GM18868 (cell line): ENCODE measurements at regions not wholly inside any gene's neighbourhood (a gene's known extent, or its start where the extent isn't known, plus 50 kb on each side); places are given as distances from the start of the nearest gene placed in this dataset.

Experiments
- ATAC-seq: cut with Tn5 transposase; IDR thresholded peaks from one replicate; pipeline ENCODE4 v1.9.1; 2021; ENCODE audit warnings: mild to moderate bottlenecking, moderate library complexity; ENCODE audit not compliant: unreplicated experiment

DNA sequence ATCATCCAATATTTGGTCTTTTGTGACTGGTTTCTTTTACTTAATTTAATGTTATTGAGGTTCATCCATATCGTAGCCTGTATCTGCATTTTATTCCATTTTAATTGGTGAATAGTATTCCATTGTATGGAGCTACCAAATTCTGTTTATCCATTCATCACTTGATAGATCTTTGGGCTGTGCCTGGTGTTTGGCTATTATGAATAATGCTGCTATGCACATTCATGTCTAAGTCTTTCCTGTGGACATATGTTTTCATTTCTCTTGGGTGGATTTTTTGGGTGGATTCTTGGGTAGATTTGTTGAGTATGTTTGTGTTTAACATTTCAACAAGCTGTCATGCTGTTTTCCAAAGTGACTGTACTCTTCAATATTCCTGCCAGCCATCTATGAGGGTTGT, 52.5 kb upstream of the NEDD4L start:
- ATAC-seq, result no peak

DNA sequence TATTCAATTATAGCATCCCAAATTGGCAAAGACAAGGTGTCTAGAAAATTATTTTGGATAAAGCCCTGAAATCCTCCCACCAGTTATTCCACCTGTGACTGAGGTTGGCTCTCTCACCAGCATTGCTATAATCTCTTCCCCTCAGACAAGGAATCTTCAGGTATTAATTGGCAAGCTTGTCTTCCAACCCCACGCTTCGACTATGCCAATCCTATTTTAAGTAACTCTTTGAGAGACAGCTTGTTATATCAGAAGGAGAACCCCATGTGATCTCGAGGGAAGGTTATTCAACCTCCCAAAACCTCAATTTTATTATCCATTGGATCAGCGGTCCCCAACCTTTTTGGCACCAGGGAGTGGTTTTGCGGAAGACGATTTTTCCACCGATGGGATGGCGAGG, 54.5 kb upstream of the NEDD4L start:
- ATAC-seq, result no peak

DNA sequence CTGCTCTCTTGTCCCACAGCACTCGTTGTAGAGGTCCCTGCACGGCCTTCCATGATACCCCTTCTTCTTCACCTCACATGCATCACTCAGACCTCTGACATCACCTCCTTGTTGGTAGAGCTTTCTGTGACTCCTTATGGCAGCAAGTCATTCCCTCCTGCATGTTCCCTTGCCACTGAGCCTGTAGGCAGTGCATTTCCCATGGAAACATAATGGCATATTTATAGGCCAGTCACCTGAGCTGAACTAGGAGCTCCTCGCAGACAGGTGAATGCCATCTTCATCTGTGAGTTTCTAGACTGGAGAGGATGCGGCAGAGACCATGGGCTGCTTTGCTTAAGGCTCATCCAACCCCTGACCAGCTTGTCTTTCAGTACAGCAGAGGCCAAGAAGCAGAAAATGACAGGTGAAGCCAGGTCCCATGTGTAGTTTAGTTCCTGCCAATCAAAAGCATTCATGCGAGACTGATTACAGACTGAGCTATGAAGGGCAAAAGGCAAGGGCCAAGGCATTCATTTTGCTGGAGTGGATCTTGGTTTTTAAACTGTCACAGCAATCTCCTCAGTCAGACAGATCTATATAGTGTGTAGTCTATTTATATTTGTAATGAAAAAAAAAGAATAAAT, 59.4 kb upstream of the NEDD4L start:
- no peak for ATAC-seq

DNA sequence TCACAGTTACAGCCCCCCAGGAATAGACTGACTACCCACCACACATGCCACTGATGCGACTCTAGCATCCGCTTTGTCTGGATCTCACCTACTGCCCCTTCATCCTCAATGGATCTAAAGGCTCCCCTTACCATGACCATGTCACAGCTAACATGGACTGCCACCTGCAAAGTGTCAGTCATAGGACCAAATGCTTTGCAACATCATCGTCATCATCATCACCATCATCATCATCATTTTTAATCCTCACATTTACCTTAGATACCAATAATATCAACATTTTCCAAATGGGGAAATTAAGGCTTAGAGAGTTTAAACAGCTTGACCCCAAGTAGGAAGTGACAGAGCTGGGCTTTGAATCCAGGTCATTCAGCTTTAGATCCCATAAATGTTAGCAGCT, 60.1 kb upstream of the NEDD4L start:
- no peak for ATAC-seq

DNA sequence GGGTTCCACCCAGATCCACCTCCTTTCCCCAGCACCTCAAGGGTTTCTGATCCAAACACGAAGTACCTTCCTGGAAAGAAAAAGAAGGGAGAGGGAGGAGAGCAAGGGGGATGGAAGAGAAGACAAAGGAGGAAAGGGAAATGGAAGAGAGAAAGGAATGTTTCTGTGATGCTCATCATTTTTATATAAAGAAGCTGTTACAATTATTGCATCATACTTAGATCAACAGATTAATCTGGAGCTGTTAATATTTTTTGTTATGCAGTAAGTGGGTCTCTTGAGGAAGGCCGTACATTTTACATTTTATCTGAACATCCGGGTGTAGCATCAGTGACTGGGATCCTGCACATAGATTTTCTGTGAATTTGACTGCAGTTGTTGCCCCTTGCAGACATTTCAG, 60.6 kb upstream of the NEDD4L start:
- no peak for ATAC-seq

DNA sequence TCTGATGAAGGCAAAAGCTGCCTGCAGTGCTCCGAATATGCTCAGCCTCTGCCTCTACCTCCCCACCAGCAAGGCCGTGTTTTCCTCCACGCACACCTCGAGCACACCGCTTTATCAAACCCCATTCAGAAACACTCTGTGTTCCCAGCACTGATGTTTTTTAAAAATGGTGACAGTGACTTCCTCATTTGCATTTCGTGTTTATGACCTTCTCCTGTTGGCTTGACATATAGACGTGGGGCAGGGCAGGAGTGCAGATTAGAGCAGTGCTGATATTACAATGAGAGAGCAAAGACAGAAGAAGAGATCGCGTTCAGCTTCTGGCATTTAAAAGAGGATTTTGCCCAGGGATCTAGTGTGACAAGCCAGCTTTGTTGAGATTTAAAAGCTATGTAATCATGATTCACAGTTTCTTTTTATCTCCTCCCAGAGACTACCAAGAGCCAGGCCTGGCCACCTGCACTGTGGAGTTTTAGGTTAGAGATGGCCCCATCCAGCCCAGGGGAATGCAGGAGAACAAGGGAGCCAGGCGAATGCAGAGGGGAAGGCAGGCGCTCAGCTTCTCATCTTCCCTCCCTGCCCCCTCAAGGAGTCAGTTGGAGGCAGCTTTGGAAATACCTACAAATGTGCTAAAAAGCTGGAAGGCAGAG, 61.5 kb upstream of the NEDD4L start:
- ATAC-seq, result no peak

DNA sequence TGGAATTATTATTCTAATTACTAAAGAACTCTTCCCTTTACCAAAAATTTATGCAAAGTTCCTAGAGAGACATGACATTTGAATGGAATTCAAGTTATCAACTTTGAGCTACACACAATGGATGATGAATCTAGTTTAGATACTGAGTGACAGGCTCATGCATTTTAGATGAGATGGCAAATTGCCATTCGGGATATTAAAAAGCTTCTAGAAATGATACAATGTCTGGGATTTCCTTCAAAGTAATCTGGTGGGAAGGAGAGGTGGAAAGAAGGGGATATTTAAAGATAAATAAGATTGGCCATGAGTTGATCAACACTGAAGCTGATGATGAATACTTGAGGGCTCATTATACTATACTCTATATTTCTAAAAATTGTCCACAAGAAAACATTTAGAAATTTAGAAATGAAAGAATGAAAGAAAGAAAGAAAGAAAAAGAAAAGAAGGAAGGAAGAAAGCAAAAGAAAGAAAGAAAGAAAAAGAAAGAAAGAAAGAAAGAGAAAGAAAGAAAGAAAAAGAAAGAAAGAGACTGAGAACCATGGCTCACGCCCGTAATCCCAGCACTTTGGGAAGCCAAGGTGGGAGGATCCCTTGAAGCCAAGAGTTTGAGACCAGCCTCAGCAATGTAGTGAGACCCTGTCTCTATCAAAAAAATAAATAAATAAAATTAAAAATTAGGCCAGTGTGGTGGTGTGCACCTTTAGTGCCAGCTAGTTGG, 62.6 kb upstream of the NEDD4L start:
- no peak for ATAC-seq

DNA sequence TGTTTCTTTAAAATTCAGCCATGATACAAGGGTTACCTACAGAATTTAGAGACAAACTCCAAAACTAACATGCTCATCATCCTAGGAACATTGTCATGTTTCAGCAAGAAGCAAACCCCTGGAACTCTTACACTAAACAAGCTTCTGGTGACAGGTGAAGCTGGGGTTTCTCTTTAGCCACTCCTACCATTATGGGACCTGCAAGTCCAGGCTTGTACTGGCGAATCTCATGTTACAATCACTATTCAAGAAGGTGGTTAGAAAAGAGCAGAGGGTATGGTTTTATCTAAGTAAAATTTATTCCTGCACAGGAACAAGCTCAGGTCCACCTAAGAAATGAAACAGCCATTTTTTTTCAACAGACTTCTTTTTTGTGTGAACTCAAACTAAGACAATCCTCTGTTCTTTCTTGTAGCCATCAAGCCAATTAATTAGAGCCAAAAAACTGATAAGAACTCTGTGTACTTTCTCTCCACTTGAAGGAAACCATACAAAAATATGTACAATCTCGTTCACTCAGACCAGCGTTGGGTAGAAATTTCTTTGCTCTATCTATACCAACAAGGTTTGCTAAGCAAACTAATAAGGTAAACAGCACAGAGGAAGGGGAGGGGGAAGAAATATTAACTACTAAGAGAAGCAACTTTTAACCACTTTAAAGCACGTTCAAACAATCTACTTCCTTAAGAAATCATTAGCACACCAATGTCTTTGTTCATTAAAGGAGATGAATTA, 63.3 kb upstream of the NEDD4L start:
- ATAC-seq, result no peak

DNA sequence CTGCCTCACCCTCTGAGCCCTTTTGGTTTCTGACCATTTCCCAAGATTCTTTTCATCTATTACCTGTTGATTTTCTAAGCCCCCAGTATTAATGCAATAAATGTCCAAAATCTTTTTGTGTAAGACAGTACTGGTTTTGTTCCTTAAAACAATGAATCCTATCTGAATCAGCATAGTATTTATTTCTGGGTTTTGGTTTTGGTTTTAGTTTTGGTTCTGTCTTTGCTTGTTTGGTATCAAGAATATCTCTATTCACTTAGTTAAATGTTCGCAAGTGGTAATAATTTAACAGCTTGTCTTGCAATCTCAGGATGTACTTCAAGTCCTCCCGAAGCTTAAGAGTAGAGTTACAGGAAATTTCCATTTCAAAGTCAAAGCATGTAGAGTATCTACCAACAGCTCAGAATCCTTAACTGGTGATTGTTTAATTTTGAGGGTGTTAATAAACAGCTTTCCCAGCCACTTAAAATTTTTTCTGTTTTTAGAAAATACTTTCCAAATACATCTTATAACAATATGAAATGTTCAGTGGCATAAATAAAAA, 67.7 kb upstream of the NEDD4L start:
- ATAC-seq, result peak; percentile 57

DNA sequence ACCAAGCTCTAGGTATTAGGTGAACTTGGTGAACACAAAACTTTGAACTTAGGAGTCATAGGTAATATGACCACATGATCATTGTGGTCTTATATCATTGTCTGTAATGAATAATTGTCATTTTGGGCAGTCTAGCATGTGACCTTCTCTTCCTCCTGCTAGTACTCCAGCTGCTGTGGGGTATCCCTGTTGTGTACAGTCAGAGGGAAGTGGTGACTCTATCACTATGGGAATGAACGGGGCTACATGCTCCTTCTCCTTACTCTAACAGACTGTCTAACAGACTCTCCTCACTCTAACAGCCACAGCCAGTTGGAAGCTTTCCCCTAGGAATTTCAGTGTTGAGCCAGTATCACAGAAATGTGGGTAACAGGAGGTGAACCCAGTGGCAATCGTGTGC, 68.2 kb upstream of the NEDD4L start:
- peak; percentile 28 for ATAC-seq

DNA sequence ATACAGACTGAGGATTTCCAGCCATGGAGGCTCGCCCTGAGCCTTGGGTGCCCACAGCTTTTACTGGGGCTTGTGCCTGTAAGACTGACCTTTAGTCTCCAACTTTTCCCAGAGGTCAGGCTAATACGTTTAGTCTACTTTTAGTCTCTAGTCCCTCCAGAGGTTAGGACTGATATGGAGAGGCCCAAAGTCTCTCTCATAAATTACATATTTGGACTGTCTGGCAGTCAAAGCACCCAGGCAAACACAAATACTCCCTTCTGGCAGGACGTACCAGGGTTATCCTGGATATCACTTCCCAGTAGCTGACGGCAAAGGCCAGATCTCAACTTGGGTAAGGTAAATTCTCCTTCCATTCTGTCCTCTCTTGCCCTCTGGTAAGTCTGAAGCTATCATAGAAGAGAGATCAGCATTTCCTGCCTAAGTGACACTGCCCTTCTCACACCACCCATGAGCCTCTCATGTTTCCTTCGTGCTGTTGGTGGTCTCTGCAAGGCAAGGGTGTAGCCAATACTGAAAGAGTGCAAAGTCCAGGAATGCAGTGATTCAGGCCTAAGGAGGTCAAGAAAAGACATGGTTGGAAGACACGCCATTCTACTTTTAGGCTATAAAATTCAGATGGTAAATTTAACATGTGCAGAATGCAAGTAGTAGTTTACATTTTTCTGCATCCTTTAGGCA, 69.3 kb upstream of the NEDD4L start:
- no peak for ATAC-seq

DNA sequence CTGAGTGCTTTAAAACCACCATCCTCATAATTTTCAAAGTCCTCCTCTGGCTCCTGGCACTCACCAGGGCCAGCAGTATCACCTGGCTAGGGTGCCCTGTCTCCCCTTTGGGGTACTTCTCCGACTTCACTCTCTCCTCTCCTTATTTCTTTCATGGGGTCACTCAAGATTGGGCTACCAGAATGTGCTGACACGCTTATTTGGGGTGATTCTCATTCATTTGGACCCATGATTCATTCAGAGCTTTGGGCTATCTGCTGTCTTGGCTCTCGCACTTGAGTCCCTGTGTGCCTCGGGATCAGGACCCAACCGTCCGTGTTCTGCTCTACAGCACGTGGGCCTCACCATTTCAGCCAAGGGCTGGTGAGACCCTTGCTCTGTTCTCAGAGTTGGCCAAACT, 70.1 kb upstream of the NEDD4L start:
- ATAC-seq, result no peak

DNA sequence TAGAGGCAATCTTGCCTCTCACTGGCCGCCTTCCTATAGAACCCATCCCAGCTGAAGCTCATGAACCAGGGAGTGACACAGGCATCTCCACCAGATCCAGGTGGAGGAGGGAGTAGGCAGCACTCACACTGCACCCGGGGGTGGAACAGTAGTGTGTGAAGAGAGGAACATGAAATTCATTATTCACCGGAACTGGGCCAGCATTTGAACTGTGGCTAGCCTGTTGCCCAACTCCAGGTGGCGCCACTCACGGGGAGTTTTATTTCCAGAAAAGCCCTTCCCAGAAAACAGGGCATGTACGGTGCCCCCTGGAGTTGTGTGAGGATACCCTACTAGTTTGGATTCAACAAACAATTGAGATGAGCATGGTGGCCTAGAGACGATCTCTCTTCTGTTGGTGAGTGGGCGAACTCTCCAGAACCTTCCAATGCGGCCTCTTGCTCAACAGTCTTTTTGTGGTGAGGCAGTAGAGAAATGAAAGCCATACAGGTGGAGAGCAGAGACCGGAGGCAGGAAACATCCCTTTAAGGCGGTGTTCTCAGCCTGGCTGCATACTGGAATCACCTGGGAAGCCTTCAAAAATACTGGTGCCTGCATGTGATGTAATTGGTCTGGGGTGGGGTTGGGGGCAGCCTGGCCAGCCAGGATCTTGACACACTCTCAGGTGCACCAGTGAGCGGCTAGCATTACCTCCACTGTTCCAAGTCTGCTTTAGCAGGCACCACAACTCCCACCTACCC, 73.5 kb upstream of the NEDD4L start:
- no peak for ATAC-seq

DNA sequence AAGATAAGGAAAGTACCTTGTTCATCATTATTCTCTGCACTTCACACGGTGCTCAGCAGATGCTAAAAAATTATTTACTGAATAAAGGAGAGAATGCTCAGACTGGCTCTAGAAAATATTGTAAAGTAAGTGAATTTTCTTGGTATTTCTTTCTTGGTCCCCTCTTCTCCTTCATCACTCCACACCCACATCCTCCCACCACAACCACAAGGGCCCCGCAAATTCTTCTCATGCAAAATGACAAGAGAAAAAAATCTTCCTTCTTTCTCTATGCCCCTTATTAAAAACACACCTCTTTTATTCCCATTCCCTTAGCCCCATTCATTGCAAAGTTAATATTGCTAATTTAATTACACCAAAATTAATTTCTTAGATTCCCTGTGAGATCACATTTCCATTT, 74.2 kb upstream of the NEDD4L start:
- no peak for ATAC-seq

DNA sequence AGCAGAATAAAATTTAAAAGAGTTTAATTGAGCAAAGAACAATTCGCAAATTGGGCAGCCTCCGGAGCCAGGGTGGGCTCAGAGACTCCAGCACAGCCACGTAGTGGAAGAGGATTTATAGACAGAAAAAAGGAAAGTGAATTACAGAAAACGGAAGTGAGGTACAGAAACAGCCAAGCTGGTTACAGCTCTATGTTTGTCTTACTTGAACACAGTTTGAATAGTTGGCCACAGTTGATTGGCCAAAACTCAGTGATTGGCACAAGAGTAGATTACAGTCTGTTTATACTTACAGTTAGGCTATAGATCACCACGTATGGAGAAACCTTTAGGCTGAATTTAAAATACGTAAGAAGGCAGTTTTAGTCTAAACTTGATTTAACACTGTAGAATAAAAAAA, 78.8 kb upstream of the NEDD4L start:
- peak; percentile 60 for ATAC-seq

DNA sequence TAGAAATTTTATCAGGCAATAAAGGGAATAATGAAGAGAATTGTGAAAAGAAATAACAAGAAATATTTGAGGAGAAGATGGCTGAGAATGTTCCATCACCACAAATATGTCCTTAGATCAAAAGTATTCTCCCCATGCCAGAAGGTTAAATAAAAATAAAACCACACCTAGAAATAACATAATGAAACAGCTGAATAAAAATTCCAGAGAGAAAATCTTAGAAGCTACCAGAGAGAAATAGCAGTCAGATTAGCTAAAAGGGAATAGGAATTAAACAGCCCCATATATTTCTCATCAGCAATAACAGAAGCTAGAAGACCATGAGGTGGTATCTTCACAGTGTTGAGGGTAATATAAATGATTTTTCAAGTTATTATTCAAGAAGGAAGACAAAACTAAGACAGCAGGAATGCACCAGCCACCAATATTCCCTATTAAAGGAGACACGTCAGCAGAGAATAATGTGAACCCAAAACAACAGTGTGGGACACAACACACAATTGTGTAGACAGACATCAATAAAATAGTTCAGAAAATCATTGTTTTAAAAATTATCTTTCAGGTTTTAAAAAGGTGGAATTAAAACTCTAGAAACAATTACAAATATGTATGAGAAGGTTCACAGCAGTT, 82.0 kb upstream of the NEDD4L start:
- ATAC-seq, result no peak

DNA sequence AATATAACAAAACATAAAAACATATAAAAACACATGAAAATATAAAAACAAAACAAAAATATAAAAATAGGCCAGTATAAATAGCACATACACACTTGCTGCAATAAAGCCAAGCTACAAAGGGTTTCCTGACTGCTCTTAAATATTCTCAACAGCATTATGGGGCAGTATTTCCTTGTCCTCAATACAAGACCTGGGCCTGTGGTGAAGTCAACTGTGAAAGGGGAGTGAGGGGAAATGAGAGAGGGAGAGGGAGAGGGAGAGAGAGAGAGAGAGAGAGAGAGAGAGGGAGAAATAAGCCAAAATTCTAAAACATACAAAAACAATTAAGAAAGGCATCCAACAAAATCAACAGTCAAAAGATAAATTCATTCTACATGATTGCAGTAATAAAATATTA, 82.6 kb upstream of the NEDD4L start:
- ATAC-seq, result no peak

DNA sequence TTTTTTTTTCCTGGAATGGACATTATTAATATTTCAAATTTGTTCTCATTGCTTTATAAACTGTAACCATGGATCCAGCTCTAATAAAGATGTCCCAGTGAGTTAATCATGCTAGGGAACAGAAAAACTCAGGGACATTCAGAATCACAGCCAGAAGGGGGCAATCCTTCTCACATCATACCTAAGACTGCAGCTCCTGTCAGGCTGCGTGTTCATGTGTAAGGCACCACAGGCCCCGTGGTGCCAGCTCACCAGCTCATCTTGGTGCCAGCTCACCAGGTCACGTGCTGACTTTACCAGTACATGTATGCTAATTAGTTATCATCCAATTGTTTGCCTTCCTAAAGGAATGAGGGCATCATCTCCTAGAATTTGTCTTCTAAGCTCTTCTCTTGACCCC, 84.7 kb upstream of the NEDD4L start:
- peak; percentile 78 for ATAC-seq

DNA sequence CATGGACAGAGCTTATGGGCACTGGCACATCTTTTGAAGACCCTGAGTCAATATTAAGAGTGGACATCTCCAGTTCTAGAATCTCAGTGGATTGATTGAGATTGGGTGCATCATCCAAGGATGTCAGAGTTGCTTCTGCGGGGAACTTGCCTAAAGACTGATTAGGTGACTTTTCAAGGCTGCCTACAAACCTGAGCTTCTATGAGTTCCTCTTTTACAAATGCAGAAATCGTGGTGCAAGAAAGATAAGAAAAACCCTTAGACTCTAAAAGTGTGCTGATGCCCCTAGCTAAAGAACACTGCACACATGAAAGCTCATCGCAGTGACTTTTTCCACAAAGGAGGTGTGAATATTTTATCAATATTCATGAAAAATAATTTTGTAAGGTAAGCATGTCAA, 86.8 kb upstream of the NEDD4L start:
- no peak for ATAC-seq

DNA sequence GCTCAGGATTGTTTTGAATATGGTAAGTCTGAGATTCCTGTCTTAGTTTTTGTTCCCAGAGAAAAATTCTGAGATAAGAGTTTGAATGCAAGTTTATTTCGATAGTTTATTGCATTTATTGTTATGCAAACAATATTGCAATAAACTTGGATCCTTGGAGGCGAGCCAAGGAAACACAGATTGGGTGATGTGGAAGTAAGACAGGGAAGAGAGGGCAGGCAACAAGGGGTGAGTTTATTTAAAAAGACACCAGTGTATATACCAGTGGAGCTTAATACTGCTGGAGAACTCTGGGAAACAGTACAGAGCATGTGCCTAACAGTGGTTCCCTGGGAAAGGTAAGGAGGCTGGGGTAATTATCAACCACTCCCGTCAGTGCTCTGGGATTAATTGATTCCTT, 87.5 kb upstream of the NEDD4L start:
- no peak for ATAC-seq
